ENCODE measurements at regions not wholly inside any gene's neighbourhood (a gene's known extent, or its start where the extent isn't known, plus 50 kb on each side); places are given as distances from the start of the nearest gene placed in this dataset.

- intact Hi-C loops (cut with micrococcal nuclease) (no loop called here), in situ Hi-C loops (cut with MboI) (no loop called here)
- no peaks in the 10 kb centered on the region for H3K9me1 ChIP-seq (ENCODE audit: control insufficient read depth, insufficient read depth, low read length)
- no peak overlapping the region for H3K4me3 ChIP-seq
- no peaks in the 10 kb centered on the region for H3K27me3 ChIP-seq (ENCODE audit: control insufficient read depth in 2 of 2, insufficient read depth in 2 of 2, low read length in 2 of 2)
- TF ChIP-seq ZNF146 (CRISPR knock-in tag; IDR thresholded peaks at IDR 0.05; ENCODE audit: unreplicated experiment) (no peak), MAZ (CRISPR knock-in tag; conservative IDR thresholded peaks at IDR 0.05 in 1 of 2, IDR thresholded peaks at IDR 0.05 in 1 of 2) (no peak), BHLHE40 (IDR thresholded peaks at IDR 0.05; ENCODE audit: low read length) (no peak), ZBTB5 (IDR thresholded peaks at IDR 0.05) (no peak), FOXJ3 (CRISPR knock-in tag; IDR thresholded peaks at IDR 0.05) (no peak), DNMT1 (IDR thresholded peaks at IDR 0.05) (no peak), STAT5B (CRISPR knock-in tag; IDR thresholded peaks at IDR 0.05) (no peak), DDX20 (tag; IDR thresholded peaks at IDR 0.05; ENCODE audit: low read depth) (no peak), ZNF79 (CRISPR knock-in tag; IDR thresholded peaks at IDR 0.05; ENCODE audit: low read depth) (no peak), ZNF165 (CRISPR knock-in tag; IDR thresholded peaks at IDR 0.05; ENCODE audit: borderline replicate concordance) (no peak), CTBP1 (IDR thresholded peaks at IDR 0.05; ENCODE audit: borderline replicate concordance) (no peak), KLF1 (tag; IDR thresholded peaks at IDR 0.05) (no peak), ZC3H4 (CRISPR knock-in tag; IDR thresholded peaks at IDR 0.05; ENCODE audit: borderline replicate concordance) (no peak)
- TF ChIP-seq, protein P1, sequence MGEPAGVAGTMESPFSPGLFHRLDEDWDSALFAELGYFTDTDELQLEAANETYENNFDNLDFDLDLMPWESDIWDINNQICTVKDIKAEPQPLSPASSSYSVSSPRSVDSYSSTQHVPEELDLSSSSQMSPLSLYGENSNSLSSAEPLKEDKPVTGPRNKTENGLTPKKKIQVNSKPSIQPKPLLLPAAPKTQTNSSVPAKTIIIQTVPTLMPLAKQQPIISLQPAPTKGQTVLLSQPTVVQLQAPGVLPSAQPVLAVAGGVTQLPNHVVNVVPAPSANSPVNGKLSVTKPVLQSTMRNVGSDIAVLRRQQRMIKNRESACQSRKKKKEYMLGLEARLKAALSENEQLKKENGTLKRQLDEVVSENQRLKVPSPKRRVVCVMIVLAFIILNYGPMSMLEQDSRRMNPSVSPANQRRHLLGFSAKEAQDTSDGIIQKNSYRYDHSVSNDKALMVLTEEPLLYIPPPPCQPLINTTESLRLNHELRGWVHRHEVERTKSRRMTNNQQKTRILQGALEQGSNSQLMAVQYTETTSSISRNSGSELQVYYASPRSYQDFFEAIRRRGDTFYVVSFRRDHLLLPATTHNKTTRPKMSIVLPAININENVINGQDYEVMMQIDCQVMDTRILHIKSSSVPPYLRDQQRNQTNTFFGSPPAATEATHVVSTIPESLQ (CRISPR knock-in tag; IDR thresholded peaks at IDR 0.05) = no peak
- H3K79me2 ChIP-seq (ENCODE audit: control insufficient read depth, insufficient read depth, low read length) = no peaks in the 10 kb centered on the region
- 0% methylated on average over 1 of the region's 1 CpG for WGBS (ENCODE audit: insufficient coverage, low coverage, missing lambda C conversion rate)
- POLR2A ChIA-PET = no interaction called here
- BruUV-seq (replicated peaks) = no TSS peak
- no peak for FAIRE-seq
- no peak overlapping the region for H3K4me2 ChIP-seq (ENCODE audit: insufficient read depth, low read length)
- H3K36me3 ChIP-seq (ENCODE audit: control insufficient read depth, insufficient read depth, low read length) = no peaks in the 10 kb centered on the region
- no peak overlapping the region for H3K27ac ChIP-seq (ENCODE audit: extremely low read depth, low read depth, low read length)
- H2AFZ ChIP-seq (ENCODE audit: low read depth, low read length) = no peak overlapping the region
- no peak overlapping the region for H3K9ac ChIP-seq (ENCODE audit: insufficient read depth in 1 of 2, low read depth in 2 of 2, low read length in 2 of 2)
- no peaks in the 10 kb centered on the region for H4K20me1 ChIP-seq (replicated peaks; ENCODE audit: control insufficient read depth, insufficient read depth, low read length)
- H3K9me3 ChIP-seq (replicated peaks; ENCODE audit: control insufficient read depth, insufficient read depth, low read depth, low read length) = no peaks in the 10 kb centered on the region
- CTCF ChIA-PET (ENCODE audit: low intra/inter-chr PET ratio) = no interaction called here
- no peak for ATAC-seq
- no peaks in the 10 kb centered on the region for H3K4me1 ChIP-seq (replicated peaks in 1 of 2; ENCODE audit: control insufficient read depth in 2 of 2, insufficient read depth in 2 of 2, low read length in 2 of 2)
- DNase-seq (ENCODE audit: extremely low read depth in 1 of 4, low spot score in 3 of 4) = no peak
Observed at GRCh38 chr1:58338081-58338480, 208.4 kb downstream of the OMA1 start.

Measured in K562 (cell line).